MM.1S (cell line): ENCODE measurements at regions not wholly inside any gene's neighbourhood (a gene's known extent, or its start where the extent isn't known, plus 50 kb on each side); places are given as distances from the start of the nearest gene placed in this dataset.
A peak's percentile ranks its signal among the peaks of the same experiment; 100 is the strongest.

ENCODE experiments used
- DNase-seq: peaks from one replicate; pipeline ENCODE4 v3.0.0-alpha.2; 2015
- H2AFZ ChIP-seq: fragments of 300-600 bp; sonication (generic); 2 replicates; pipeline ENCODE4 v1.6.0; 2016; ENCODE audit warnings: antibody characterized with exemption, low read length
- H3F3A ChIP-seq: fragments of 300-600 bp; sonication (generic); 2 replicates; pipeline ENCODE4 v1.6.1; 2016; ENCODE audit warnings: mild to moderate bottlenecking, antibody characterized with exemption, low read length, moderate library complexity, mixed read lengths; ENCODE audit not compliant: insufficient read depth
- H3K27ac ChIP-seq: fragments of 300-600 bp; sonication (generic); 2 replicates; pipeline ENCODE4 v1.5.1; 2016; ENCODE audit warnings: mild to moderate bottlenecking, low read length
- H3K27me3 ChIP-seq: fragments of 300-600 bp; sonication (generic); replicated peaks from 2 replicates; pipeline ENCODE4 v1.6.0; 2016; ENCODE audit warnings: low read length; ENCODE audit not compliant: insufficient read depth
- H3K36me3 ChIP-seq: fragments of 300-600 bp; sonication (generic); replicated peaks from 2 replicates; pipeline ENCODE4 v1.6.1; 2016; ENCODE audit warnings: mild to moderate bottlenecking, low read length, mixed read lengths; ENCODE audit not compliant: insufficient read depth
- H3K4me1 ChIP-seq: fragments of 300-600 bp; sonication (generic); 2 replicates; pipeline ENCODE4 v1.6.1; 2016; ENCODE audit warnings: low read length, mixed read lengths
- H3K4me2 ChIP-seq: fragments of 300-600 bp; sonication (generic); 2 replicates; pipeline ENCODE4 v1.6.0; 2016; ENCODE audit warnings: low read depth, low read length
- H3K4me3 ChIP-seq: fragments of 300-600 bp; sonication (generic); 2 replicates; pipeline ENCODE4 v1.5.1; 2016; ENCODE audit warnings: low read length, mixed read lengths
- H3K79me2 ChIP-seq: fragments of 300-600 bp; sonication (generic); 2 replicates; pipeline ENCODE4 v1.6.1; 2016; ENCODE audit warnings: mixed run types, low read length, mixed read lengths
- H3K9ac ChIP-seq: fragments of 300-600 bp; sonication (generic); 2 replicates; pipeline ENCODE4 v1.6.1; 2016; ENCODE audit warnings: low read length, mixed read lengths
- H3K9me2 ChIP-seq: fragments of 300-600 bp; sonication (generic); replicated peaks from 2 replicates; pipeline ENCODE4 v1.6.1; 2016; ENCODE audit warnings: mild to moderate bottlenecking, low read length, mixed read lengths; ENCODE audit not compliant: insufficient read depth
- H3K9me3 ChIP-seq: fragments of 300-600 bp; sonication (generic); replicated peaks from 2 replicates; pipeline ENCODE4 v1.6.1; 2016; ENCODE audit warnings: mild to moderate bottlenecking, low read length, mixed read lengths; ENCODE audit not compliant: insufficient read depth
- H4K20me1 ChIP-seq: fragments of 300-600 bp; sonication (generic); 2 replicates; pipeline ENCODE4 v1.6.1; 2016; ENCODE audit warnings: mild to moderate bottlenecking, low read length, moderate library complexity, mixed read lengths; ENCODE audit not compliant: insufficient read depth
- EZH2 ChIP-seq: fragments of 300-600 bp; sonication (generic); optimal IDR thresholded peaks from 2 replicates; pipeline ENCODE3; 2017; ENCODE audit warnings: low read depth, mild to moderate bottlenecking, antibody characterized with exemption, low read length, mixed read lengths
- EZH2phosphoT487 ChIP-seq: fragments of 300-600 bp; sonication (generic); IDR thresholded peaks from 2 replicates; pipeline ENCODE4 v1.6.1; 2018; ENCODE audit warnings: antibody characterized with exemption, low read length
- TF ChIP-seq, protein P1 (sequence below): fragments of 300-600 bp; sonication (generic); IDR thresholded peaks from 2 replicates; pipeline ENCODE4 v1.5.1; 2016; ENCODE audit warnings: antibody characterized with exemption, low read length, mixed read lengths

- Histone ChIP-seq H3K36me3 (no peaks in the 10 kb centered on the region), H4K20me1 (no peaks in the 10 kb centered on the region), H3K4me1 (peaks cover 15% of the 10 kb centered on the region), H2AFZ (no peak overlapping the region), H3K27ac (no peak overlapping the region), H3K27me3 (no peaks in the 10 kb centered on the region), H3K9me3 (no peaks in the 10 kb centered on the region), H3K79me2 (no peaks in the 10 kb centered on the region), H3K4me3 (no peak overlapping the region), H3K9me2 (no peaks in the 10 kb centered on the region), H3F3A (no peaks in the 10 kb centered on the region), H3K9ac (no peak overlapping the region), H3K4me2 (no peak overlapping the region)
- TF ChIP-seq, protein P1, sequence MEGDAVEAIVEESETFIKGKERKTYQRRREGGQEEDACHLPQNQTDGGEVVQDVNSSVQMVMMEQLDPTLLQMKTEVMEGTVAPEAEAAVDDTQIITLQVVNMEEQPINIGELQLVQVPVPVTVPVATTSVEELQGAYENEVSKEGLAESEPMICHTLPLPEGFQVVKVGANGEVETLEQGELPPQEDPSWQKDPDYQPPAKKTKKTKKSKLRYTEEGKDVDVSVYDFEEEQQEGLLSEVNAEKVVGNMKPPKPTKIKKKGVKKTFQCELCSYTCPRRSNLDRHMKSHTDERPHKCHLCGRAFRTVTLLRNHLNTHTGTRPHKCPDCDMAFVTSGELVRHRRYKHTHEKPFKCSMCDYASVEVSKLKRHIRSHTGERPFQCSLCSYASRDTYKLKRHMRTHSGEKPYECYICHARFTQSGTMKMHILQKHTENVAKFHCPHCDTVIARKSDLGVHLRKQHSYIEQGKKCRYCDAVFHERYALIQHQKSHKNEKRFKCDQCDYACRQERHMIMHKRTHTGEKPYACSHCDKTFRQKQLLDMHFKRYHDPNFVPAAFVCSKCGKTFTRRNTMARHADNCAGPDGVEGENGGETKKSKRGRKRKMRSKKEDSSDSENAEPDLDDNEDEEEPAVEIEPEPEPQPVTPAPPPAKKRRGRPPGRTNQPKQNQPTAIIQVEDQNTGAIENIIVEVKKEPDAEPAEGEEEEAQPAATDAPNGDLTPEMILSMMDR: no peak
- TF ChIP-seq EZH2phosphoT487 (no peak), EZH2 (no peak)
- DNase-seq: no peak
Observed at GRCh38 chr6:84553527-84553926, 210.9 kb downstream of the TBX18 start.

GRCh38 chr6:84551797-84552196, 212.6 kb downstream of the TBX18 start:
- H2AFZ ChIP-seq: no peak overlapping the region
- 0 out of 2 replicates have a peak, but pooled peaks cover 6% of the 10 kb centered on the region for H3F3A ChIP-seq
- H3K36me3 ChIP-seq: no peaks in the 10 kb centered on the region
- H3K9me2 ChIP-seq: no peaks in the 10 kb centered on the region
- no peaks in the 10 kb centered on the region for H3K27me3 ChIP-seq
- TF ChIP-seq EZH2phosphoT487: no peak
- DNase-seq: no peak
- H3K79me2 ChIP-seq: no peaks in the 10 kb centered on the region
- H3K9me3 ChIP-seq: no peaks in the 10 kb centered on the region
- no peak overlapping the region for H3K27ac ChIP-seq
- no peak overlapping the region for H3K4me3 ChIP-seq
- H3K4me2 ChIP-seq: no peak overlapping the region
- H3K4me1 ChIP-seq: peaks cover 18% of the 10 kb centered on the region
- no peaks in the 10 kb centered on the region for H4K20me1 ChIP-seq
- no peak overlapping the region for H3K9ac ChIP-seq

DNA sequence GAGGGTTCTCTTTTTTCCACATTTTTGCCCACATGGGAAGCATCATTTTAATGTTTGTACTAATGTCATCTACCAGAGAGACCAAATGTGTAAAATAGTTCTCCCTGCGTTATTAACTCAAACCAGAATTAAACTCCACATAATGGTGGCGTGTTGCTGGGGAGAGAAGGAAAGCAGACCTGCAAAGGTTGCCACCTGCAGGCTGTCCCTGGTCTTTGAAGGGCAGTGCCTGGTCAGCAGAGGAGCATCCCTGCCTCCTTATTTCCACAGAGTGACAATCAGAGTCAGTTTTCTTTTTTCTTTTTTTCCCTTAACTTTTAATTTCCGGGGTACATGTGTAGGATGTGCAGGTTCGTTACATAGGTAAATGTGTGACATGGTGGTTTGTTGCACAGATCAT, 214.5 kb downstream of the TBX18 start:
- Histone ChIP-seq H3F3A (0 out of 2 replicates have a peak, but pooled peaks cover 6% of the 10 kb centered on the region), H2AFZ (no peak overlapping the region), H3K4me3 (no peak overlapping the region), H3K9ac (no peak overlapping the region), H3K4me2 (no peak overlapping the region), H3K9me3 (no peaks in the 10 kb centered on the region), H4K20me1 (no peaks in the 10 kb centered on the region), H3K27me3 (no peaks in the 10 kb centered on the region), H3K36me3 (no peaks in the 10 kb centered on the region), H3K79me2 (no peaks in the 10 kb centered on the region), H3K4me1 (peaks cover 18% of the 10 kb centered on the region), H3K27ac (no peak overlapping the region), H3K9me2 (no peaks in the 10 kb centered on the region)
- TF ChIP-seq, protein P1: peak; percentile 9; the same call in 1 of the 2 replicates
- no peak for TF ChIP-seq EZH2phosphoT487
- no peak for DNase-seq

DNA sequence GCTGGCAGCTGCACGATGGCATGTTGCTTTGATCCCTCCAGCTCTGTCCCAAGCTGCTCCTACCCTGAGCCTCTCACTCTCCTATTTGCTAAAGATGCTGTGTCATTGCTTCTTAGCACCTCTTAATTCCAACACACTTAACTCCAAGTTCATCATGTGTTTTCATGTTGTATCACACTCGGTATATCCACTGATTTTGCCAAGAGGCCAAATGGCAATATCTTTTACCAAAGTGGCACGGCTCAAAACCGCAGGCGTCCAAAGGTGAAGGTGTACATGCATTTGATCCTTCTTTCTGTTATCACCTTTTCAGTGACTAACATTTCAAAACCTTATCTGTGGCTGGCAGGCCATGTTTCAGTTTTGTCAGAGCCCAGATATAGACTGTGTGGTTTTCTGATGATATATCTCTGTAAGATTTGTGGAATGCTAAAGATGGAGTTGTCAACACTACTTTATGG, 217.0 kb downstream of the TBX18 start:
- H3K9me2 ChIP-seq: no peaks in the 10 kb centered on the region
- TF ChIP-seq EZH2phosphoT487: no peak
- peak overlapping the region; percentile 66; the same call in 1 of the 2 replicates for H3K27ac ChIP-seq
- no peaks in the 10 kb centered on the region for H3K79me2 ChIP-seq
- H3K4me2 ChIP-seq: peak overlapping the region; percentile 45; the same call in 1 of the 2 replicates
- H3K9ac ChIP-seq: no peak overlapping the region
- peaks cover 18% of the 10 kb centered on the region for H3K4me1 ChIP-seq
- H3K4me3 ChIP-seq: peak overlapping the region; percentile 30
- H4K20me1 ChIP-seq: no peaks in the 10 kb centered on the region
- no peaks in the 10 kb centered on the region for H3K9me3 ChIP-seq
- H2AFZ ChIP-seq: no peak overlapping the region
- H3K36me3 ChIP-seq: no peaks in the 10 kb centered on the region
- H3K27me3 ChIP-seq: no peaks in the 10 kb centered on the region
- 0 out of 2 replicates have a peak, but pooled peaks cover 6% of the 10 kb centered on the region for H3F3A ChIP-seq
- DNase-seq: peak; percentile 30
